ENCODE measurements at regions not wholly inside any gene's neighbourhood (a gene's known extent, or its start where the extent isn't known, plus 50 kb on each side); places are given as distances from the start of the nearest gene placed in this dataset.

DNA sequence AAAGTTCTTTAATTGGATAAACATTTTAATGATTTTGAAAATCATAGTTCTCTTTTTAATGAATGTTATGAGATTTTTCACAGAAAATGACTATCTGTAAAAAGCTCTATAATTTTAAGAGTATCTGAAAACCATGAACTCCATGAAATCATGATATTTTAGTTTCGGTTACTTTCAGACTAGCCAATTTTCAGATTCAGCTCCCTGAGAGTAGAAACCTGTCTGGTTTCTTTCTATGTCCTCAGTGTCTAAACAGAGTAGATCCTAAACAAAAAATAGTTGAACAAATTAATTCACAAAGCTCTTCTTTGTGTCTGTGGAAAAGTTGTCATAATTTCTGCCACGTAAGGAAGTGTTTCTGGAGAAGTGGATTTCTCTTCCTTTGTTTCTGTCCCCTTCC, 1247.7 kb downstream of the NSUN3 start:
- no peak for TF ChIP-seq POLR2A (IDR thresholded peaks at IDR 0.05)
- TF ChIP-seq, protein P1, sequence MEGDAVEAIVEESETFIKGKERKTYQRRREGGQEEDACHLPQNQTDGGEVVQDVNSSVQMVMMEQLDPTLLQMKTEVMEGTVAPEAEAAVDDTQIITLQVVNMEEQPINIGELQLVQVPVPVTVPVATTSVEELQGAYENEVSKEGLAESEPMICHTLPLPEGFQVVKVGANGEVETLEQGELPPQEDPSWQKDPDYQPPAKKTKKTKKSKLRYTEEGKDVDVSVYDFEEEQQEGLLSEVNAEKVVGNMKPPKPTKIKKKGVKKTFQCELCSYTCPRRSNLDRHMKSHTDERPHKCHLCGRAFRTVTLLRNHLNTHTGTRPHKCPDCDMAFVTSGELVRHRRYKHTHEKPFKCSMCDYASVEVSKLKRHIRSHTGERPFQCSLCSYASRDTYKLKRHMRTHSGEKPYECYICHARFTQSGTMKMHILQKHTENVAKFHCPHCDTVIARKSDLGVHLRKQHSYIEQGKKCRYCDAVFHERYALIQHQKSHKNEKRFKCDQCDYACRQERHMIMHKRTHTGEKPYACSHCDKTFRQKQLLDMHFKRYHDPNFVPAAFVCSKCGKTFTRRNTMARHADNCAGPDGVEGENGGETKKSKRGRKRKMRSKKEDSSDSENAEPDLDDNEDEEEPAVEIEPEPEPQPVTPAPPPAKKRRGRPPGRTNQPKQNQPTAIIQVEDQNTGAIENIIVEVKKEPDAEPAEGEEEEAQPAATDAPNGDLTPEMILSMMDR (IDR thresholded peaks at IDR 0.05): no peak
- Histone ChIP-seq H3K27me3 (no peaks in the 10 kb centered on the region), H3K27ac (no peak overlapping the region), H3K36me3 (no peaks in the 10 kb centered on the region), H3K4me1 (no peaks in the 10 kb centered on the region), H3K4me3 (no peak overlapping the region), H3K9me3 (no peaks in the 10 kb centered on the region)
- no peak for DNase-seq

DNA sequence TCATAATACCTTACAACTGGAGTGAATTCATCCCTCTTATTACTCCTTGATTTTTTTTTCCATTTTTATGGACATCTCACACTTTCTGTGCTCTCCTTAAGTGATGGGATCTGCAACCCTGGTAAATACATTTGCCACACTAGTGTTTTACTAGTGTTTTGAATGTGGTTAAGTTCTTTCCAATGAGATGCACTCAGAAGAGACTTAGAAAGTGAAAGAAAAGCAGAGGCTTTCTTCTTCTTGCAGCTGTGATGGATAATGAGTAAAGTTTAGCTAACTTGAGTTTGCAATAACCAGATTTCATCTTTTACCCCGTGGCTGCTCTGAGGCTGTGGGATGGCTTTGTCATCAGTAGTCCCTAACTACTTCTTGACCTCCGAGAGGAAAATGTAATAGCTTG, 1248.4 kb downstream of the NSUN3 start:
- TF ChIP-seq, protein P1 (IDR thresholded peaks at IDR 0.05): no peak
- no peak for TF ChIP-seq POLR2A (IDR thresholded peaks at IDR 0.05)
- no peak for DNase-seq

DNA sequence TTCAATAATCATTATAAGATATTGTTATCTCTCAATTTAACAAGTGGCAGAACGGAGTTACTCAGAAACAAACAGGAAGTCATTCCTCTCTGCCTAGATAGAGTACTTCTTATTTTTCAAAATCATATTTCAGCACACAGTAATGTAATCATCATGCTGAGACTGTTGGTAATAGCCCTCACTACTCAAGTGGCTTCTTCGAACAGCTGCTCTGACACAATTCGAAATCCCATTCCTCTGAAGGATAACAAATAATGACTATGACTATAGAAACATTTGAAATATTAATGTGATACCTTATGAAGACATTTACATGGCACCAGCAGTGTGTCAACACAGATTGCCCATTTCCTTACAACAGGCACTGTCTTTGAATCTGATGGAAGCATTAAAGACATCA, 1249.8 kb downstream of the NSUN3 start:
- Histone ChIP-seq H3K9me3 (no peaks in the 10 kb centered on the region), H3K27ac (no peak overlapping the region), H3K4me1 (no peaks in the 10 kb centered on the region), H3K36me3 (no peaks in the 10 kb centered on the region), H3K27me3 (no peaks in the 10 kb centered on the region), H3K4me3 (no peak overlapping the region)
- DNase-seq: no peak
- TF ChIP-seq, protein P1 (IDR thresholded peaks at IDR 0.05): no peak
- no peak for TF ChIP-seq POLR2A (IDR thresholded peaks at IDR 0.05)

More for the DNA sequence above, 1248.4 kb downstream of the NSUN3 start:
- no peaks in the 10 kb centered on the region for H3K36me3 ChIP-seq
- H3K4me1 ChIP-seq: no peaks in the 10 kb centered on the region
- no peaks in the 10 kb centered on the region for H3K27me3 ChIP-seq
- no peak overlapping the region for H3K4me3 ChIP-seq
- H3K9me3 ChIP-seq: no peaks in the 10 kb centered on the region
- no peak overlapping the region for H3K27ac ChIP-seq

DNA sequence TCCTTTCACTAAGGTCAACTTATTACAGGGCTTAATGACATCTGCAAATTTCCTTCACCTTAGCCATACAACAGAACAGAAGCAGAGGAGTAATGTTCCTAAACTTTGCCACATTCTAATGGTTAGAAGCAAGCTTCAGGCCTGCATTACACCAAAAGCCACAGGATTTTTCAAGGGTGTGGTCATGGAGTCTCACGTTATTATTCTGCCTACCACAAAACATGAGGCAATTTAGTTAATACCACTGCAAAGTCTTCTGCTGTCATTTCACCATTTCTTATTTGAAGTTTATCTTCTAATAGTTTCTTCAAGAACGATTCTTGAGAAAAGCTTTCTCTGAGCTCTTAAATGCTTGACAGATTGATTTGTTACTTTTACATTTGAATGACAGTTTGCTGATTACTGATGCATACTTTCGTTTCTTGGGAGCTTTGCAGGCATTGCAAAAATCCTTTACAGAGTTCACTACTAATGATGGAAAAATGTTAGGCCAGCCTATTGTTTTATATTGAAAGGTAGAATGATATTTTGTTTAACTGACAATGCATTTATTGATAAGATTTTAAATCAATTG, 1257.1 kb downstream of the NSUN3 start:
- Histone ChIP-seq H3K4me1 (no peaks in the 10 kb centered on the region), H3K36me3 (no peaks in the 10 kb centered on the region), H3K4me3 (no peak overlapping the region), H3K9me3 (no peaks in the 10 kb centered on the region), H3K27ac (no peak overlapping the region), H3K27me3 (no peaks in the 10 kb centered on the region)
- DNase-seq: no peak
- no peak for TF ChIP-seq POLR2A (IDR thresholded peaks at IDR 0.05)
- TF ChIP-seq, protein P1 (IDR thresholded peaks at IDR 0.05): no peak

DNA sequence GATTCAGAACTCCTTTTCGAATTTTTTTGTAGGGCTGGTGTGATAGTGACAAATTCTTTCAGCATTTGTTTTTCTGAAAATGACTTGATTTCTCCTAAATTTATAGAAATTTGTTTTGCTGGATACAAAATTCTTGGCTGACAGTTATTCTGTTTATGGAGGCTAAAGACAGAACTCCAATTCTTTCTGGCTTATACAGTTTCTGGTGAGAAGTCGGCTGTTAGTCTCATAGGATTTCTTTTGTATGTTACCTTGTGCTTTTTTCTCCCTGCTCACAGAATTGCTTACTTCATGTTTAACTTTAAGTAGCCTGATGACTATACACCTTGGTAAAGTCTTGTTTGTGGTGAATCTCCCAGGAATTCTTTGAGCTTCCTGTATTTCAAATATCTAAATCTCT, 1264.6 kb downstream of the NSUN3 start:
- Histone ChIP-seq H3K4me3 (no peak overlapping the region), H3K27me3 (no peaks in the 10 kb centered on the region), H3K9me3 (no peaks in the 10 kb centered on the region), H3K27ac (no peak overlapping the region), H3K4me1 (no peaks in the 10 kb centered on the region), H3K36me3 (no peaks in the 10 kb centered on the region)
- TF ChIP-seq, protein P1 (IDR thresholded peaks at IDR 0.05): no peak
- TF ChIP-seq POLR2A (IDR thresholded peaks at IDR 0.05): no peak
- no peak for DNase-seq

DNA sequence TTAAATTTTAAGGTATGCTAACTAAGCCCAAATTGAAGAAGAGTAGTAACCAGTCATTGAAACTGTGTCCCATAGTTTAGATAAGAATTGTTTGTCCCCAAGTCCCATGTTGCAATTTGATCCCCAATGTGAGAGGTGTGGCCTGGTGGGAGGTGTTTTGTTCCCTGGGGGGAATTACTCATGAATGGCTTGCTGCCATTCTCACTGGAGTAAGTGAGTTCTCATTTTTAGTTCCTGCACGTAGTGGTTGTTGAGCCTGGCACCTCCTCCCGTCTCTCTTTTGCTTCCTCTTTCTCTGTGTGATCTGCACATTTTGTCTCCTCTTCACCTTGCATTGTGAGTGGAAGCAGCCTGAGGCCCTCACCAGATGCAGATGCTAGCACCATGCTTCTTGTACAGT, 1271.0 kb downstream of the NSUN3 start:
- no peaks in the 10 kb centered on the region for H3K4me1 ChIP-seq
- no peaks in the 10 kb centered on the region for H3K36me3 ChIP-seq
- H3K27ac ChIP-seq: no peak overlapping the region
- H3K27me3 ChIP-seq: no peaks in the 10 kb centered on the region
- H3K9me3 ChIP-seq: no peaks in the 10 kb centered on the region
- DNase-seq: no peak
- no peak overlapping the region for H3K4me3 ChIP-seq
- TF ChIP-seq POLR2A (IDR thresholded peaks at IDR 0.05): no peak
- TF ChIP-seq, protein P1 (IDR thresholded peaks at IDR 0.05): no peak
